SKM-1 treated with dmso at 0.1 percent for 144 hours (cell line): ENCODE measurements at regions not wholly inside any gene's neighbourhood (a gene's known extent, or its start where the extent isn't known, plus 50 kb on each side); places are given as distances from the start of the nearest gene placed in this dataset.
A peak's percentile ranks its signal among the peaks of the same experiment; 100 is the strongest.
"Not testable (repeated sequence)": the region's sequence is repeated elsewhere in the genome, so short reads cannot be mapped to it uniquely, and the experiment has no call there.

Experiments used
- DNase-seq: peaks from one replicate; lab custom pipeline; 2025; ENCODE audit not compliant: unreplicated experiment; lab: John Stamatoyannopoulos, UW

DNA sequence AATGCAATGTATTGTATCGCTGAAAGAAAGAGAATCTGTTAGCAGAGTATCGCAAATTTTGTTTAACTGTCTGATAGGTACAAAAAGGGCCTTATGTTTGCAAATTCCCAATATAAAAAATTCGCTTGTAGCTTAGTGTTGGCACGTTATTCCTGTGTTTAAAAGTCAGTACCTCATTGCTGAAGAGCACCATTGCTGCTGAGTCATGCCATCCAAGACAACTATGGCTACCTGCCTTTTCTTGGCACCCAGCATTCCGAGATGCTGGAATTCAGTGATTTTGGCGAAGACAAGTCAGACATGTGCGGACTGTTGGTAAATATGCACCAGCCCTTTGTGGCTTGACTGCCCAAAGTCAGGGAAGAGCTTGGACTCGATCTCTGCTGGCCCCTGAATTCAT is 149.5 kb upstream of the EEA1 start:
- DNase-seq, result no peak

DNA sequence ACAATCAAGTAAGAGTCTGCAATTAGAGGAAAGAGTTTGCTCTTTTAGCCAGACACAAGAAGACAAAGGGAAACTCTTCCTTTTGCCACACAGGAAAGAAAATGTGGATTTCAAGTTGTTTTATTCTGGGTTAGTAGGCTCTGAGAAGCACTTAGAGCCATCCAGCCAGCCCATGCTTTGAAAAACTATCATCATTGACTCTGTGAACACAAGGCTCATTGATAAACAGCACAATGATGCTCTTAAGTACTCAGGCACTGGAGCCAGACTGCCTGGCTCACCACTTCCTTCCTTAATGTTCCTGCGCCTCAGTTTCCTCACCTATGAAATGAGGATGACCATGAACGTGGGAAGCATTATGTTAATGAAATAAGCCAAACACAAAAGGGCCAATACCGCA is 150.2 kb upstream of the EEA1 start:
- DNase-seq, result no peak

DNA sequence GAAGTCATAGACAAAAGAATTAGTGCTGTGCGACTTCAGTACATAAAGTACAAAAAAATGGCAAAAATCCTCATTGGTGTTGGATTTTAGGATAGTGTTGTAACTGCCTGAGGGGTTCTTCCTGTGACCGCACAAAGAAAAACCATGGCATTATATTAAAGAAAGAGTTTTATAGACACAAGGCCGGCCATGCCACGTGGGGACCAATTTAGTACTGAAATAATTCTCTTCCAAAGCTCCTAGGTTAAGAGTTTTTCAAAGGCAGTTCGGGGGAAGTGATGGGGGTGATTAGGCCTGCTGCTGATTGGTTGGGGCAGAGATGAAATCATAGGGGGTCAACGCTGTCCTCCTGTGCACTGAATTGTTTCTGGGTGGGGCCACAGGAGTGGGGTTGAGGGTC is 150.9 kb upstream of the EEA1 start:
- DNase-seq, result no peak

DNA sequence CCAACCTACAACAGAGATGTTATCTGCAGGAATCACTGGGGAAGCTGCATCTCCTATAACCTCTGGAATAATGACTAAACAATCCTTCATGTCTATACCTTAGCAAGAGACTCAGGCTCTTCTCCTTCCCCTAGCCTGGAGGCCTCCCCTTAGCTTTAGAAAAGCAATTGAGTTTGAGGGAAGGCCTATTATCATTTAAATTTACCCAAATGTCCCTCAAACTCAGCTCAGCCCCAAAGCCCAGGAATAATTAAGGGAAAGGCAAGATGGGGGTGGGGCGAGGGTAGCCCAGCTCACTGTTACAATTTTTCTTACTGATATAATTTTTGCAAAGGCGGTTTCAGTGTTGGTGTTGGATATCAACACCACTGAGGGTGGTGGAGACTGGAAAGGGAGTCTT is 151.4 kb upstream of the EEA1 start:
- no peak for DNase-seq

DNA sequence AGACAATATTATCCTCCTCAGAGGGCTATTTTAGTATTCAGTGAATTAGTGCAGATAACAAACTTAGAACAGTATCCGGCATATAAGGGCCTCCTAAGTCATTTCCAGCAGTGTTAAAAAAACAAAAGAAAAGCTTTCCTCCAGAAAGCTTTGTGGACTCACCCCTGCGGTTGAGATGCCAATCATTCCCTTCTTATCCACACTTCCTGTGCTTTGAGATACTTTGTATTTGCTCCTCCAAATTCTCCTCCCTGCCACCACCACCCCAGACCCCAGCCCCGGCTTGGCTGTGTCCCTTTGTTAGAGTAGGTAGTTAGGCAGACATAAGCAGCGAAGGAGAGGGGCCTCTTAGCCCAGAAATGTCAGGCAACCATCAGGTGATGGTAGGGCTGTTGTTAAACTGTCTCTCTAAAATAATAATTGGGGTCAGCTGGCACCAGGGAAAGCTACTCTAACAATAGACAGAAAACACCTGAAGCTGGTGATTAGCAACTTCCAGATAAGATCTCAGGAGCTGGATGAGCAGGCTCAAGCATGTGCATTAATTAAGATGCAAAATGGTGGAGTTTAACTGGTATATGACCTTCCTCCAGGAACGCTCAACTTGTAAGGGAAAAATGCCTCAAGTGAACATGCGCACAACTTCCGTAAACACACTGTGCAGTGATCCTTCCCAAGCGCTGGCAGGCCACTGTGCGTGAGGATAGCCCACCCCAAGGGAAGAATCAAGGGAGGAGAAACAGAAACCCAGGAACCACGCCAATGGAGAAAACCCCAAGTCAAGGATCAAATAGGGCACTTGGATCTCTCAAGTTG is 152.1 kb upstream of the EEA1 start:
- DNase-seq, result no peak

DNA sequence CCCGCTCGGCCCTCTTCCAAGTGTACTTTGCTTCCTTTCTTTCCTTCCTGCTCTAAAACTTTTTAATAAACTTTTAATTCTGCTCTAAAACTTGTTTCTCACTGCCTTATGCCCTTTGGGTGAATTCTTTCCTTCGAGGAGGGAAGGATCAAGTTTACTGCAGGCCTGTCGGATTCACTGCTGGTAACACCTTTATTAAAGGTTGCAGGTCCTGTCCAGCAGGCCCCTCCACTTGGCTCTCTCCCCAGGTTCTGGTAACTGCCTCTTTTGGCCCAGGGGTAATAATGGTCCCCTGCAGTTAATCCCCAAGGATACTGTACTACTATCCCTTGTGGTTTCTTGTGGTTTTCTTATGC is 152.7 kb upstream of the EEA1 start:
- DNase-seq, result no peak

DNA sequence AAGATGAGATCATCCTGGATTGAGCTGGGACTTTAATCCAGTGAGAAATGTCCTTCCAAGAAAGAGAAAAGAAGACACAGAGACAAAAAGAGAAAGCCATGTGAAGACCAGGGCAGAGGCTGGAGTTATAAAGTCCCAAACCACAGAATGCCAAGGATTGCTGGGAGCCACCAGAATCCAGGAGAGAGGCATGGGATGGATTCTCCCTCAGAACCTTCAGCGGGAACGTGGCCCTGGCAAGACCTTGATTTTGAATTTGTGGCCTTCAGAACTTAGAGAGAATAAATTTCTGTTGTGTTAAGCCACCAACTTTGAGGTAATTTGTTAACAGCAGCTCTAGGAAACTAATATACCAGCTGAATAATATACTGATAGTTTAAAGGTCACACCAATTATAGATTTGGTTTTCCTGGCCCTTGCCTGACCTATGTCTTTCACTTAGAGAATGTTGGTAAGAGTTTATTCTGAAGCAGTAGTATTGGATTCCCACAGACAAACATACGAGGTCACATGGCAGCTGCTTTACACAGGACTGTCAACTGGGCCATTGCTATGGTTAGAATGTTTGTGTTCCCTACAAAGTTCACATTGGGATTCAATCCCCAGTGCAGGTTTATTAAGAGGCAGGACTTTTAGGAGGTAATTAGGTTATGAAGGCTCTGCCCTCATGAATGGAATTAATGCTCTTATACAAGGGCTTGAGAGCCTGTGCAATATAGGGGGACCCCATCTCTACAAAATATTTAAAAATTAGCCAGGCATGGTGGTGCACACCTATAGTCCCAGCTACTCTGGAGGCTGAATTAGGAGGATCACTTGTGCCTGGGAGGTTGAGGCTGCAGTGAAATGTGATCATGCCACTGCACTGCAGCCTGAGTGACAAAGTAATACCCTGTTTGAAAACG is 156.5 kb upstream of the EEA1 start:
- DNase-seq, result no peak

GRCh38 chr12:93086288-93086727 is 157.2 kb upstream of the EEA1 start:
- no peak for DNase-seq

DNA sequence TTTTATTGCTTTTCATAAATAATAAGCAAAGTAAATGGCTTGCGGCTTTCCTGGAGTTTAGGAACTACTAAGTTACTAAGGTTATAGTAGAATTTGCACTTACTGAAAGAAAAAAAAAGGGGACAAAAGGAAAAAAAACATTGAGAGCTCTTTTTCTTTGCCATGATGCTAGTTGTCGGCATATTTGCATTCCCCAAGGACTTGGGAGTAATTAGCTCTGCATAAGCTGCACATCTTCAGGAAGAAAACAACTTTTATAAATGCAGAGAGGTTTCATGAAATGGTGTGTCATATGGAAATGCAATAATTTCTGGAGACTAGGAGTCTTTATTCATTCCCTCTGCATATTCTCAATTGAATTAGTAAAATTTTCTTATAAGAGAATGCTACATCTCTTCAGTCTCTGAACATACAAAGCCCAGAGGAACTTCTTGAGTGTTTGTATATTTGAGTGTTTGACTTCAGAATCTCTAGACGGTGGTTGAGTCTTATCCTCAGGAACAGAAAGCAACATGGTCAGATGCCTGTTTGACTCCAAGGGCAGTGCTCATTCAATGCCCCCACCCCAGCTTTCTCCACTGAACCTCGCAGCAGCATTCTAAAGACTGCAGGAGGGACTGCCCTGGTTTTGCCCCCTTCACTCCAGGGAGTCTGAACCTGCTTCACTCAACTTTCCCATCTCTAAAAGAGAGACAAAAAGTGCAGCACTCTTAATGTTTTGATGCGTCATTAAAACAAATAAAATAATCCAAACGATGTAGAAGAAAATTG is 158.9 kb upstream of the EEA1 start:
- no peak for DNase-seq

GRCh38 chr12:93089805-93090569 is 160.9 kb upstream of the EEA1 start:
- peak; percentile 32 for DNase-seq

DNA sequence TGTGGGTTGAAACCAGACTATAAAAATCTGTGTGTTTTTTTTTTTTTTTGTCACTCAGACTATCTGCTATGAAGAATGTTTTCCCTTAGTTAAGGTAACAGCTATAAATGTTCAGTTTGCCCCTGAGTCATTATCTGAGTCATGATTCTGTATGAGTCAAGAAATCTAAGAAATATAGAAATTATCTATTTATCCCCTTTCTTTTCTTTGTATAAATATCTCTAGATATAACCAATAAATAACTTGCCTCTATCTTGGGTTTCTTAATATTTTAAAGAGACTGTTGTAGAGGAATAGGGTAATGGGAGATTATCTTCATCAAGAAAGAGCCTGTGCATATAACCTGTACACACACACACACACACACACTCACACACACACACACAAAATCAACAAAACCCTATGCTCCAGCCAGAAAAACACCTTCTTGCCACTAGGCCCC is 161.7 kb upstream of the EEA1 start:
- no peak for DNase-seq

- DNase-seq, result no peak
These were observed 163.0 kb upstream of the EEA1 start for GRCh38 chr12:93091886-93092648.

- DNase-seq, result no peak
These were observed 163.5 kb upstream of the EEA1 start for GRCh38 chr12:93092649-93092945.

GRCh38 chr12:93093243-93093642 is 164.1 kb upstream of the EEA1 start:
- DNase-seq, result no peak

DNA sequence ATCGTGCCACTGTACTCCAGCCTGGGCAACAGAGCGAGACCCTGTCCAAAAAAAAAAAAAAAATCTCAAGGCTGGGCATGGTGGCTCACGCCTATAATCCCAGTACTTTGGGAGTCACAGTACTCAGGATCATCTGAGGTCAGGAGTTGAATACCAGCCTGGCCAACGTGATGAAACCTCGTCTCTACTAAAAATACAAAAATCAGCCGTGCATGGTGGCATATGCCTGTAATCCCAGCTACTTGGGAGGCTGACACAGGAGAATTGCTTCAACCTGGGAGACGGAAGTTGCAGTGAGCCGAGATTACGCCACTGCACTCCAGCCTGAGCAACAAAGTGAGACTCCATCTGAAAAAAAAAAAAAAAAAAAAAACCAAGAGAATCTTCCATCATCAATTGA is 165.1 kb upstream of the EEA1 start:
- DNase-seq, result not testable (repeated sequence)

DNA sequence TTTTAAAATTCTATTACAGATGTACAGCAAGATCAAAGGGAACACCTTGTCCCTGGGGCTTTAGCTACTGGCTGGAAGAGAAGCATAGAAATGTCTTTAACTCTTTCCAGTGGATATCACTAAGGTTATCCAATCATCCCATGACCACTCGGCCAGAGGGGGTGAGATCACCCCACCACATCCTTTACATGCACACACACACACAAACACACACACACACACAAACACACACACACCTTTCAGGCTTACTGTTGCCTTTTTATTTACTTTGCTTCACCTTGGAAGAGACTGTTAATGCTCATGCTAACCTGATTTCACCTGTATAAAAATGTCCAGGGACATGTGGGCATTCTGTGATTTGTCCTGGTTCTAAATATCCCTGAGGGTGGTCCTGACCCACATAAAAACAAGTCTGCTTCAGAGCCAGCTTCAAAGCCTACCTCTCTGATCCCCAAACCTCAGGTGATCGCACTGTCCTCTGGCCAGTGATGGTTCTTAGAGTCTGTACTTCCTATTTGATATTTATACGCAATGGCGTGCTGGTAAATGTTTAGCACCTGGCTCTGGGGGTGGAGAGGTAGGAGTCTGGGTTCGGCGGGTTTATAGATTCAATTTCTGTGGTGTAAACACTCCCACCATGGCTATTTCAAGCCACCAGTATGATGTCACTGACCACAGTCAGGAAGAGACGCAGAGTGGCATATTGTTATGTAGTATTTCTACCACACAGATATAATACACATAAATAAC is 166.1 kb upstream of the EEA1 start:
- peak; percentile 6 for DNase-seq

DNA sequence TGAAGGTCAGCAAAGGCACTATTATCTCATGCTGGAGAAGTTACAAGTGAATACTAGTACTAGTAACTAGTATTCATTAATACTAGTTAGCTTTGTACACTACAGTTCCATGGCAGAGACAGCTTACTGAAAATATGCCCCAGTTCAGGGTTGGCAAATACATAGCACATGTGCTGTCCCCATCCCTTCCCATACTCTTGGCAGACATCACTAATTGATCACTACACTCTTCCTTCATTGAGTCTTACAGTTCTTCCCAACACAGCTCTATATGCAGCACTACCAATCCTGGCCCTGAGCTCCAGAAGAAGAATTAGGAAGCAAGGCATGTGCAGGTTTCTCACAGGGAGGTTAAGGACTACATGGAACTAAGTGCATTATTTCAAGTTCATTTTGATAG is 168.3 kb upstream of the EEA1 start:
- no peak for DNase-seq

DNA sequence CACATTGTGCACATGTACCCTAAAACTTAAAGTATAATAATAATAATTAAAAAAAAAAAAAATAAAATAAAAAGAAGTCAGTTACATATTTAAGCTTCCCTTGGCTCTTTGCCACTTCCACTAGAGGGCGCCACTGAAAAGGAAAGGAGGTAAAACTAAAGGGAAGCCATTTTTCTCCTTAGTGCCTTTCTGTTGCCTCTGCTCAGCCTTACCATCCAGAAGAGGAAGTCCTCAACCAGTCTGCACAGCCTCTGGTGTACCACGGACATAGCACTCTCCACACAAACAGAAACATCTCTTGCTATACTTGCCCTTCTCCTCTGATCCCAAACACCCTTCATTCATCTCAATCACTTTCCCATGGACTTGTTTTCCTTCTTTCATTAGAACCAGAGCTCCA is 169.0 kb upstream of the EEA1 start:
- DNase-seq, result peak; percentile 73

DNA sequence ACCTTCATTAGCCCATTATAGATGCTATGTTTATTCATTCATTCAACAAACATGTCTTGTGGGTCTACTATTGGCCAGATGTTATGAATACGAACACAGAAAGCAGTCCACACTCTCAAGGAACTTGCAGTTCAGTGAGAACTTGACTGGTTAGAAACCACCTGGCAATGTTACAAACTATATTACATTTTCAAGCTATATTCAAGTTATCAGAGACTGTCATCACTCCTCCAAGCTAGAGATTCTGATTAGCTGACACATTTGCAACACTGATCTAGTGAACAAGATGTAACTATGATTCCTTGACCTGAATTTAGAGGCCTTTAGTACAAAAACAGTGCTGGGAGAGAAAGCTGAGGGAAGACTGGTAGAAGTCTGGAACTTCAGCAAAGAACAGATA is 170.7 kb upstream of the EEA1 start:
- DNase-seq, result no peak
